ENCODE measurements at regions not wholly inside any gene's neighbourhood (a gene's known extent, or its start where the extent isn't known, plus 50 kb on each side); places are given as distances from the start of the nearest gene placed in this dataset.

DNA sequence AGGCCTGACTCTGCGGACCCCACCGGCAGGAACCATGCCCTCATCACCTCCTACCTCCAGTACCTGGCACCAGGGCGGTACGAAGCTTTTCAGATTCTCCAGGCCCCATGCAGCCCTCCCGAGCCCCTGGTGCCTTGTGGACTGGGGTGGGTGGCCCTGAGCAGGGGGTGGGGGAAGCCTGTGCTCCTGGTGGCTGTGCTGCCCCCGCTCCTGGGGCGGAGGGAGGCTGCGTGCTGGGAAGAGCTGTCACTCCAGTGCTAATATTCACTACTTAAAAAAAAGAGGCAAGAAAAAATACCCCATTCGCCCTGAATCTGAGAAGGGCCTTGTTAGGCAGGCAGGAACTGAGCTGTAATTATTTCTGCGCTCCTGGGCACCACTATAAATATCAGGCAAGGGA lies 111.8 kb downstream of the ENGASE start:
- no peak overlapping the region for H3K4me3 ChIP-seq (ENCODE audit: low read depth, low read length)
- DNase-seq (ENCODE audit: low read depth): no peak
- TF ChIP-seq, protein P1, sequence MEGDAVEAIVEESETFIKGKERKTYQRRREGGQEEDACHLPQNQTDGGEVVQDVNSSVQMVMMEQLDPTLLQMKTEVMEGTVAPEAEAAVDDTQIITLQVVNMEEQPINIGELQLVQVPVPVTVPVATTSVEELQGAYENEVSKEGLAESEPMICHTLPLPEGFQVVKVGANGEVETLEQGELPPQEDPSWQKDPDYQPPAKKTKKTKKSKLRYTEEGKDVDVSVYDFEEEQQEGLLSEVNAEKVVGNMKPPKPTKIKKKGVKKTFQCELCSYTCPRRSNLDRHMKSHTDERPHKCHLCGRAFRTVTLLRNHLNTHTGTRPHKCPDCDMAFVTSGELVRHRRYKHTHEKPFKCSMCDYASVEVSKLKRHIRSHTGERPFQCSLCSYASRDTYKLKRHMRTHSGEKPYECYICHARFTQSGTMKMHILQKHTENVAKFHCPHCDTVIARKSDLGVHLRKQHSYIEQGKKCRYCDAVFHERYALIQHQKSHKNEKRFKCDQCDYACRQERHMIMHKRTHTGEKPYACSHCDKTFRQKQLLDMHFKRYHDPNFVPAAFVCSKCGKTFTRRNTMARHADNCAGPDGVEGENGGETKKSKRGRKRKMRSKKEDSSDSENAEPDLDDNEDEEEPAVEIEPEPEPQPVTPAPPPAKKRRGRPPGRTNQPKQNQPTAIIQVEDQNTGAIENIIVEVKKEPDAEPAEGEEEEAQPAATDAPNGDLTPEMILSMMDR (conservative IDR thresholded peaks at IDR 0.05; ENCODE audit: low read depth, low read length): no peak

DNA sequence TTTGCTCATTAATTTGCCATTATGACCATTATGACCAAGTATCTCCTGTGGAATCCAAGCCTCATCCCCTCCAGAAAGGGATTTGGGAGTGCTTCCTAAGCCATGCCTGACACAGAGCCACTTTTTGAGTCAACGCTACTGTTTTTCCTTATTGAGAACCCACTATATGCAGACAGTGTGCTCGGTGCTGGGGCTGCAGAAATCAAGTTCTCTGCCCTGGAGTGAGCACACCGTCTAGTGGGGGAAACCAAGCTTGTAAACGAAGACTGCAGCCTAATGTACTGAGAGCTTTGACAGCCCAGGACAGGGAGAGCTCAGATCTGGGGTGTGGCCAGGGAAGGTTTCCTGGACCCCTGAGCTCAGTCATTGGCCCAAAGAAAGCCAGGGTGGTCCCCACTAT lies 111.0 kb downstream of the ENGASE start:
- H3K4me3 ChIP-seq (ENCODE audit: low read depth, low read length): no peak overlapping the region
- no peak for DNase-seq (ENCODE audit: low read depth)
- TF ChIP-seq, protein P1 (conservative IDR thresholded peaks at IDR 0.05; ENCODE audit: low read depth, low read length): no peak

DNA sequence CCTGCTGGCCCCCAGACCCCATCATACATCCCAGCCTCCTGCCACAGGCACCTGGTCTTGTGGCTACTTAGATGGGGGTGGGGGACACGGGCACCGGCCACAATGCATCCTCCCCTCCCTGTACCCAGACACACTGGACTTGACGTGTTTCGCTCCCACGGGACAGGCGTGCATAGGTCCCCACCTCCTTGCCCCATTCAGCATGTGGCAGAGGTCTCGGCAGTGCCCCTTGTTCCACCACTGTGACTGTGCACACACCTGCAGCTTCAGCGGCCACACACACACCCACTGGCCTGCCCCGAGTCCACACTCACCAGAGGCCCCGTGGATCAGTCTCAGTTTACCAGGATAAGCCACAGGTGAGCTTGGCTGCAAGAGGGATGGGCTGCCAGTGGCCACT lies 109.6 kb downstream of the ENGASE start:
- TF ChIP-seq, protein P1 (conservative IDR thresholded peaks at IDR 0.05; ENCODE audit: low read depth, low read length): no peak
- H3K4me3 ChIP-seq (ENCODE audit: low read depth, low read length): no peak overlapping the region
- no peak for DNase-seq (ENCODE audit: low read depth)

DNA sequence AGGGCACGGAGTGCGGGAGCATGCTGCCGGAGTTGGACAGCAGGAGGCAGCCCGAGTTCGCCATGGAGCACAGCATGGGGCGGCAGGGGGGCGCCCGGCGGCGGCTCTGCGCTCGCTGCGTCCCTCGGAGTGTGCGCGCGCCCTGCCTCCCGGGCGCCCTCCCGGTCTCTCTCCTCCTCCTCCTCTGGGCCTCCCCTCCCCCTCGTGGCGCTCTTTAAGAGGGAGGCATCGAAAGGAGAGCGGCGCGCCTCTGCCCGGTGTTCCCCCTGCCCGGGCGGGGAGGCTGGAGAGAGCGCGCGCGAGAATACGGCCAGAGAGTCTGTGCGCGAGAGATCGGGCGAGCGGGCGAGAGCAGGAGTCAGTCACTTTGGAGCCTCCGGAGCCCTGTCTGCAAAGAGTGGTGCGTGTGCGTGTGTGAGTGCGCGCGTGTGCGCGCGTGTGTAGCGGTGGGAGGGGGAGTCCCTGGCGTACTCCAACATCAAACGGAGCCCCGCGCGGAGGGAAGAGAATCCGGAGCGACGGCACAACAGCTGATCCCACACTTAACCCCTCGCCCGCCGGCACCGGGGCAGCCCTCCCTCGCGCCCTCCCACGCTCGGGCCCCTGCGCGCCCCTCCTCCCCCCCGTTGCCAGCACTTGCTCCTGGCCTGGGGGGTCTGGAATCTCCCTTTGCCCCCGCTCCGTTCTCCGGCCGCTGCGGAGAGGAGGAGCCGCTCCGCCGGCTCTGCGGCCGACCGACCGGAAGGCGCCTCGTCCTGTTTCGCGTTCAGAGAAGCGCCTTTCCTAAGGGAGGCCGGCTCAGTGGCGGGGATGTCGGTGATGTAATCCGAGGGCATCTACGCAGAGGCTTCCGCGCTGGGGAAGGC lies 108.9 kb downstream of the ENGASE start:
- DNase-seq (ENCODE audit: low read depth): no peak
- H3K4me3 ChIP-seq (ENCODE audit: low read depth, low read length): no peak overlapping the region
- TF ChIP-seq, protein P1 (conservative IDR thresholded peaks at IDR 0.05; ENCODE audit: low read depth, low read length): no peak

DNA sequence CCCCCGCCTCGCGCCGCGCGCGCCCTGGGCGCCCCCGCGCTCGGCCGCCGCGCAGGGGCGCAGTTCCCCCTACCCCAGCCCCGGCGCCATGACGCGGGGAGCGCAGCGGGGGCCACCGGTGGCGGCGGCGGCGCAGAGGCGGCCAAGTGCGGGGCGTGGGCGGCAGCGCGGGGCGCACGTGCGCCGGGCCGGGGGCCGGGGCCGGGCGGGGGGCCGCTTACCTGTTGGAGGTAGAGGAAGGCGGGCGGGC lies 108.3 kb downstream of the ENGASE start:
- no peak overlapping the region for H3K4me3 ChIP-seq (ENCODE audit: low read depth, low read length)
- TF ChIP-seq, protein P1 (conservative IDR thresholded peaks at IDR 0.05; ENCODE audit: low read depth, low read length): no peak
- no peak for DNase-seq (ENCODE audit: low read depth)

DNA sequence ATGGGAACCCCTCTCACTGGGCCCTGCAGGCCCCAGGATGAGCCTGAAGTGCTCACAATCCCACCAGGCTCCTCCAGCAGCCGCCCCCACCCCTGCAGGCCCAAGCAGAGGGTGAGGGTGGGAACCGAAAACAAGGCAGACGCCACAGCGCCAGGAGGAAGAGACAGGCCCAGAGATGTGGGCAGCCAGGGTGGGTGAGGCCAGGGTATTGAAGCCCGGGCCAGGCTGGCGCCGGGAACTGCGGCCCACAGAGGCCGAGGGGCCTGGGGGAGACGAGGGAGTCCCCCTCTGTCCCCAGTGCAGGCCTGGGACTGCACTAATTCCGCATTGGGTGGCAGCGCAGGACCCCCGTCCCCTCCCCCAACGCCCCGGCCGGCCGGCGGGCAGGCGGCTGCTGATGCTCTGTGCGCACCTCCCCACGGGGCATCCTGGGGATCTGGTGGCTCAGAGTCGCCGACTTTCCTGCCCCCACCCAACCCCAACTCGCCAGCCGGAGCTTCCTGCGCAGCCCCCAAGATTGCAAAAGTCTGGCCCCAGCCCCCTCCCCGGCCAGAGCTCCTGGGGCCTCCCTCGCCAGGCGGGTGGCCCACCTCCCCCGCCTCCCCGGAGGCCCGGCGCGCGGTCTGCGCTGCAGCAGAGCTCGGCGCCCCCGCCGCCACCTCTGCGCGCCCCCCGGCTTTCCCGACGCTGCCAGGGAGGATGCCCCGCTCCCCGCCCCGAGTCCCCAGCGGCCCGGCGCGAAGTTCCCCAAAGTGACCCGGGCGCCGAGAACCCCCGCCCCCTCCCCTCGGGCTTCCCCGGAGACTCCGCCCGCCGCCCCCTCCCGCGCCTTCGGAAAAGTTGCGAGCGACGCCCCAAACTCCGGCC lies 107.8 kb downstream of the ENGASE start:
- no peak overlapping the region for H3K4me3 ChIP-seq (ENCODE audit: low read depth, low read length)
- TF ChIP-seq, protein P1 (conservative IDR thresholded peaks at IDR 0.05; ENCODE audit: low read depth, low read length): no peak
- no peak for DNase-seq (ENCODE audit: low read depth)

Measured in epithelial cell of proximal tubule (primary cell).